ENCODE measurements at regions not wholly inside any gene's neighbourhood (a gene's known extent, or its start where the extent isn't known, plus 50 kb on each side); places are given as distances from the start of the nearest gene placed in this dataset.

DNA sequence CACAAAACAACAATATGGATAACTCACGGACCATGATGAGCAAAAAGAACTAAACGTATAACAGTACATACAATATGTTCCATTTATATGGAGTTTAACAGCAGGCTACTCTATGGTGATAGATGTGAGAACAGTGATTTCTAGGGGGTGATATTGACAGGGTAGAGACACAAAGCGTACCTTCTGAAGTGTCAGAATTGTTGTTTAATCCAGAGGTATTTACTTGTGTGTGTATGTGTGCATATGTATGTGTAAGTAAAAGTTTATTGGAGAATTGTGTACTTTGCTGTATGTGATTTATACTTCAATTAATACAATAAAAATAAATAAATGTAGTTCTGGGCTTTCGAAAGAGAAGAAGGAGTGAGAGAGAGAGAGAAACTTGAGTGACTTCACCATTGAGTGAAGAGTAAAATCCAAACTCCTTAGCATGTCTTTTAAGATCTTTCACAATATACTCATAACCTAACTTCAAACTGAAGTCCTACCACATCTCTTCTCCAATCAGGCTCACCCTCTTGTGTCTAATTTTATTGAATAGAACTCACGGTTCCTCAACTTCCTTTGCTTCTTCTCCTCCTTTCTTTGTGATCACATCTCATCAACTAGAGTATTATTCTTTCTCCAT, 126.0 kb upstream of the KLF7 start:
- Histone ChIP-seq H3K27ac (ENCODE audit: low read depth, low read length) (no peak overlapping the region), H3K27me3 (ENCODE audit: insufficient read depth, low read length, poor library complexity, severe bottlenecking) (no peaks in the 10 kb centered on the region), H3K9me3 (ENCODE audit: low read length) (no peaks in the 10 kb centered on the region), H3K36me3 (ENCODE audit: insufficient read depth, low read length) (no peaks in the 10 kb centered on the region), H3K4me1 (ENCODE audit: insufficient read depth, low read length) (no peaks in the 10 kb centered on the region), H3K4me3 (ENCODE audit: low read length) (no peak overlapping the region)
- no peaks in the 10 kb centered on the region for H3K36me3 Mint-ChIP-seq
- CTCF ChIA-PET = no interaction called here
- H3K27me3 Mint-ChIP-seq = peaks cover 2 to 8% of the 10 kb centered on the region in 2 donors
- POLR2A ChIA-PET = no interaction called here
- peaks cover 0 to 5% (median 0%) of the 10 kb centered on the region in 5 donors for H3K9me3 Mint-ChIP-seq
- DNase-seq = no peak
- no peaks in the 10 kb centered on the region for H3K4me1 Mint-ChIP-seq
- no peak overlapping the region for H3K4me3 Mint-ChIP-seq
- H3K27ac Mint-ChIP-seq = no peak overlapping the region

DNA sequence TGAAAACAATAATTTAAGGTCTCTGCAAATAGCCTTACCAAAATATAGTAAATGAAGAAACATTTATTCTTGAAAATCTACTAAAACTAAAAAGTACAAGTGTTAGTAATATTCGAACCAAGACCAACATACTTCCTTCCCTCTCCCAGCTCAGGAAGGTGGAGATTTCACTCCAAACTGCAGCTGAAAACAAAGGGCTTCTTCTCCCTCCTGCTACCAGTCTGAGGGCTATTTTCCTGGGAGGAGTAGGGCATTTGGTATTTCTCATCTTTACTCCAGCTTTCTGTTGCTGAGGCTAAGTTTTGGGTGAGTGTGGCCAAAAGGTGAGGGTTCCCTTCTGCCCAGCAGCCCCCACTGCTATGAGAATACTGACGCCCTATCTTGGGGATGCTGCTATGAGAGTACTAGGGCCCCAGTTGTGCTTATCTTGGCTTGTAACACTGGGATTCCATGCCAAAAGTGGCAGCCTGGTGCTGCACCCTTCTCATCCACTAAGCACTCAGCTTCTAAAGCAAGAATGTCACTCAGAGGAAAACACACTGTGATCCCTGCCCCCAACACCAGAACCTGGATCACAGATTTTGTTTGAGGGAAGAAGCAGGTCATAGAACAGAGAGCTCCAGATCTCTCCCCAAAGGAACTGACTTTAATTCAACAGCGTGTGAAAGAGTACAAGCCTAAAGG, 130.7 kb upstream of the KLF7 start:
- Mint-ChIP-seq H3K4me3 (no peak overlapping the region), H3K4me1 (no peaks in the 10 kb centered on the region), H3K9me3 (peaks cover 0 to 10% (median 2%) of the 10 kb centered on the region in 5 donors), H3K36me3 (peaks cover 0 to 3% (median 0%) of the 10 kb centered on the region in 3 donors), H3K27ac (no peak overlapping the region), H3K27me3 (peaks cover 7 to 19% of the 10 kb centered on the region in 2 donors)
- H3K36me3 ChIP-seq (ENCODE audit: insufficient read depth, low read length) = no peaks in the 10 kb centered on the region
- POLR2A ChIA-PET = no interaction called here
- H3K4me1 ChIP-seq (ENCODE audit: insufficient read depth, low read length) = no peaks in the 10 kb centered on the region
- H3K4me3 ChIP-seq (ENCODE audit: low read length) = no peak overlapping the region
- H3K27me3 ChIP-seq (ENCODE audit: insufficient read depth, low read length, poor library complexity, severe bottlenecking) = no peaks in the 10 kb centered on the region
- no peak for DNase-seq
- no peaks in the 10 kb centered on the region for H3K9me3 ChIP-seq (ENCODE audit: low read length)
- H3K27ac ChIP-seq (ENCODE audit: low read depth, low read length) = no peak overlapping the region
- CTCF ChIA-PET = no interaction called here

DNA sequence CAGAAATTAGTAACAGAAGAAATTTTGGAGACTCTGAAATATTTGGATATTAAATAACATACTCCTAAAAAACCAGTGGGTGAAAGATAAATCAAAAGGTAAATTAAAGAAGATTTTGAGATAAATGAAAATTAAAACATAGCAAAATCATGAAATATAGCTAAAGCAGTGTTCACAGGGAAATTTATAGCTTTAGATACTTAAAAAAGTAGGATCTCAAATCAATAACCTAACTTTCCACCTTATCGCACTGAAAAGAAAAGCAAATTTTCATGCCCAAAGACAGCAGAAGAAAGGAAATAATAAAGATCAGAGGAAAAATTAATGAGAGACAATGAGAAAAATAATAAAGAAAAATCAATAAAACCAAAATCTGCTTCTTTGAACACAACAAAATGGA, 135.1 kb upstream of the KLF7 start:
- Mint-ChIP-seq H3K27ac (no peak overlapping the region), H3K36me3 (peaks cover 0 to 3% (median 0%) of the 10 kb centered on the region in 3 donors), H3K9me3 (peaks cover 0 to 7% (median 2%) of the 10 kb centered on the region in 5 donors), H3K4me1 (no peaks in the 10 kb centered on the region), H3K27me3 (peaks cover 7 to 23% of the 10 kb centered on the region in 2 donors), H3K4me3 (no peak overlapping the region)
- no peak overlapping the region for H3K27ac ChIP-seq (ENCODE audit: low read depth, low read length)
- H3K36me3 ChIP-seq (ENCODE audit: insufficient read depth, low read length) = no peaks in the 10 kb centered on the region
- no peak for DNase-seq
- H3K9me3 ChIP-seq (ENCODE audit: low read length) = no peaks in the 10 kb centered on the region
- no peak overlapping the region for H3K4me3 ChIP-seq (ENCODE audit: low read length)
- POLR2A ChIA-PET = no interaction called here
- no peaks in the 10 kb centered on the region for H3K27me3 ChIP-seq (ENCODE audit: insufficient read depth, low read length, poor library complexity, severe bottlenecking)
- CTCF ChIA-PET = no interaction called here
- no peaks in the 10 kb centered on the region for H3K4me1 ChIP-seq (ENCODE audit: insufficient read depth, low read length)

DNA sequence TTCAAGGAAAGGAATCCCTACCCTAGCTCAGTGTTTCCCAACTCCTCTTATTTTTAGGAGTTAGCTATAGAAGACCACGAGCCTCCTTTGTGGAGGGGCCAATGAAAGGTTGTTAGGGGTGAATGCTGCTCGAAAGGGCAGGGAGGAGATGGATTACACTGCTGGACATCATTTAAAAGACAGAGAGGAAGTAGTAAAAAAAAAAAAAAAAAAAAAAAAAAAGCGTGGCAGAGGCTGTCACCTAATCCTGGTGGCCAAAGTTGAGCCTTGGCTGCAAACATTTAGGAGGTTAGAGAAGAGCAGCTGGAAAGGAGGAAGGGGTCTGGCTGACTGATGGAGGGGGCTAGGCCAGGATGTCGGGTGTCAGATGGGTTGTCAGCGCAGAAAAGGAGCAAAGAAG, 139.0 kb upstream of the KLF7 start:
- peaks cover 5 to 9% of the 10 kb centered on the region in 2 donors for H3K27me3 Mint-ChIP-seq
- no peak for DNase-seq
- Histone ChIP-seq H3K27me3 (ENCODE audit: insufficient read depth, low read length, poor library complexity, severe bottlenecking) (no peaks in the 10 kb centered on the region), H3K4me1 (ENCODE audit: insufficient read depth, low read length) (peaks cover 7% of the 10 kb centered on the region), H3K4me3 (ENCODE audit: low read length) (no peak overlapping the region), H3K9me3 (ENCODE audit: low read length) (no peaks in the 10 kb centered on the region), H3K36me3 (ENCODE audit: insufficient read depth, low read length) (no peaks in the 10 kb centered on the region), H3K27ac (ENCODE audit: low read depth, low read length) (no peak overlapping the region)
- H3K27ac Mint-ChIP-seq = no peak overlapping the region
- peaks cover 0 to 6% (median 2%) of the 10 kb centered on the region in 5 donors for H3K9me3 Mint-ChIP-seq
- peaks cover 2 to 10% (median 7%) of the 10 kb centered on the region in 3 donors for H3K4me1 Mint-ChIP-seq
- ChIA-PET POLR2A (no interaction called here), CTCF (interaction anchor here (0.6 kb wide), 1 partner anchor 389 kb away, joined by 3 read pairs; no protein-coding TSS in a partner anchor)
- no peaks in the 10 kb centered on the region for H3K36me3 Mint-ChIP-seq
- no peak overlapping the region for H3K4me3 Mint-ChIP-seq

DNA sequence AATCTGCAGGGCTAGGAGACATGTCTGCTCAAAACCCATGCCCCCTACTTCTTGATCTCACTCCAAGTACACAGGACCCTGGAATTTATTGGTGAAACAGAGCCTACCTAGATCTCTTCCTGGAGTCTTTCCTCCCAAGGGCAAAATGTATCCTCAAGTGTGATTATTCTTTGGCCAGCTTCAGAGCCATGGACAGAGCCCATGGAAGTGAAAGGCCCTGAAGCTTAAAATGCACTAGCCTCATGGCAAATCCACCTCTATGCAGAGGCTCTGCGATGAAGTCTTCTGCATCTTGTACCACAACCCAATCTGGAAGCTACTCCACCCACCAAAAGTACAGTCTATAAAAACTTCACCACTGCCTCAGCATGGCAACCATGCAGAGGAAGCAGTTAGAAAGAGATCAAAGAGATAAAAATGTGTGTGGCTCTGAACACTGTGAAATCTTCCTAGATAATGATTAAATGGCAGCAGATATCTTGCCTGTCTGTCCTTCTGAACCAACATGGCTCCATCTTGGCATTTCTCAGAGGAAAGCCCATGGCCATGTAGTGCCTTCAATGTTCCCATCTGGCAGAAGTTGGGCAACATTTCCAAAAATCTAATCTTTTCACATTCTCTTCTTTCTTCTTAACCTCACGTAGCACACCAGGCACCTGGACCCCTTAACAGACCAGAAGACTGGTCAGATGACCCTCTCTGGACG, 142.9 kb upstream of the KLF7 start:
- H3K4me3 Mint-ChIP-seq = no peak overlapping the region
- Histone ChIP-seq H3K27ac (ENCODE audit: low read depth, low read length) (no peak overlapping the region), H3K27me3 (ENCODE audit: insufficient read depth, low read length, poor library complexity, severe bottlenecking) (no peaks in the 10 kb centered on the region), H3K4me3 (ENCODE audit: low read length) (no peak overlapping the region), H3K36me3 (ENCODE audit: insufficient read depth, low read length) (no peaks in the 10 kb centered on the region), H3K9me3 (ENCODE audit: low read length) (no peaks in the 10 kb centered on the region), H3K4me1 (ENCODE audit: insufficient read depth, low read length) (peaks cover 7% of the 10 kb centered on the region)
- H3K36me3 Mint-ChIP-seq = no peaks in the 10 kb centered on the region
- H3K27me3 Mint-ChIP-seq = peaks cover 4% of the 10 kb centered on the region in 2 donors
- ChIA-PET CTCF (no interaction called here), POLR2A (no interaction called here)
- H3K27ac Mint-ChIP-seq = no peak overlapping the region
- H3K9me3 Mint-ChIP-seq = no peaks in the 10 kb centered on the region
- H3K4me1 Mint-ChIP-seq = peaks cover 2 to 10% (median 7%) of the 10 kb centered on the region in 3 donors
- DNase-seq = no peak

DNA sequence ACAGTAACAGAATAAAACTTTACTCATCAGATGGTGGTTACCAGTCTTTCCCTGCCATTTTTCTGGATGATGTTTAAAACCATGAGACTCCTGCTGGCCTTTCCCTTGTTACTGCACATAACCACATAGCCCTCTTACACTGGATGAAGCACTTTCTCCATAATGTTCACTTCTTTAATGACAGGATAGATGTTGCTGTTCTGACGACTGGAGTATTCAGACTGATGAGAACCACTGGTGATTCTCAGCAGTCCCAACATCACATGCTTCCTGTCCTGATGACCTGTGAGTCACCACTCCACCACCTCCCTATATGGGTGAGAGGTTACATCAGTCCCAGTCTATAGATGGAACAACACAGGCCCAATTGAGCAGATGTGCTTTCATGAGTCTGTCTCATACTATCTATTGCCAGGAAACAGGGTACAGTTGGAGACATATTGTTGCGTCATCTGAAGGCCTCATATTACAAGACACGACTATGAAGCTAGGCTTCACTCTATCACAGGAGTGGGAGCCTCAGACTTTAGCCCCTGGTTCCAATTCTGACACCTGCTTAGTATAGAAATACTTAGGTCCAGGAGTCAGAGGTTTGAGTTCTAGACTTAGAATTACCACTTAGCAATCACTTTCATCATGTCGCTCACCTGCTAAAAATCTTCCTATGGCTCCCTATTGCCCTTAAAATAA, 145.7 kb upstream of the KLF7 start:
- H3K4me3 Mint-ChIP-seq = no peak overlapping the region
- no peaks in the 10 kb centered on the region for H3K9me3 ChIP-seq (ENCODE audit: low read length)
- H3K4me1 ChIP-seq (ENCODE audit: insufficient read depth, low read length) = peaks cover 7% of the 10 kb centered on the region
- no peaks in the 10 kb centered on the region for H3K36me3 Mint-ChIP-seq
- ChIA-PET CTCF (no interaction called here), POLR2A (no interaction called here)
- no peaks in the 10 kb centered on the region for H3K27me3 ChIP-seq (ENCODE audit: insufficient read depth, low read length, poor library complexity, severe bottlenecking)
- H3K9me3 Mint-ChIP-seq = no peaks in the 10 kb centered on the region
- H3K27ac Mint-ChIP-seq = no peak overlapping the region
- no peak overlapping the region for H3K27ac ChIP-seq (ENCODE audit: low read depth, low read length)
- no peak for DNase-seq
- no peak overlapping the region for H3K4me3 ChIP-seq (ENCODE audit: low read length)
- peaks cover 2 to 10% (median 7%) of the 10 kb centered on the region in 3 donors for H3K4me1 Mint-ChIP-seq
- H3K27me3 Mint-ChIP-seq = peaks cover 0 to 5% of the 10 kb centered on the region in 2 donors
- no peaks in the 10 kb centered on the region for H3K36me3 ChIP-seq (ENCODE audit: insufficient read depth, low read length)

DNA sequence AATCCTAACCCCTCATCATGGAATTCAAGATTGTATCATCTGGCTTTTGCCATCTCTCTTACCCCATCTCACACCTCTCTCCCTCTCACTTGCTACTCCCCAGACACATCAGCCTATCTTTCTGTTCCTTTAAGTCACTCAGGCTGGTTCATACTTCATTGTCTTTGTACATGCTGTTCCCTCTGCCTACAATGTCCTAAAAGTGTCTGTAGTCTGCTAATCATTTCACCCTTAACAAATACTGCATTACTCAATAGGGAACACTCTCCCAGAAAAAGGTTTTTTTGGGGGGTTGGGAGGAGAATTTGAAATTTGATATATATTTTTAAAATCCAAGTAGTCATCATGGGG, 146.2 kb upstream of the KLF7 start:
- Mint-ChIP-seq H3K36me3 (no peaks in the 10 kb centered on the region), H3K4me3 (no peak overlapping the region), H3K27me3 (peaks cover 5% of the 10 kb centered on the region in 2 donors), H3K9me3 (no peaks in the 10 kb centered on the region), H3K4me1 (peaks cover 2 to 10% (median 7%) of the 10 kb centered on the region in 3 donors), H3K27ac (no peak overlapping the region)
- Histone ChIP-seq H3K27me3 (ENCODE audit: insufficient read depth, low read length, poor library complexity, severe bottlenecking) (no peaks in the 10 kb centered on the region), H3K36me3 (ENCODE audit: insufficient read depth, low read length) (no peaks in the 10 kb centered on the region), H3K4me3 (ENCODE audit: low read length) (no peak overlapping the region), H3K9me3 (ENCODE audit: low read length) (no peaks in the 10 kb centered on the region), H3K4me1 (ENCODE audit: insufficient read depth, low read length) (peaks cover 7% of the 10 kb centered on the region), H3K27ac (ENCODE audit: low read depth, low read length) (no peak overlapping the region)
- ChIA-PET CTCF (no interaction called here), POLR2A (no interaction called here)
- no peak for DNase-seq

DNA sequence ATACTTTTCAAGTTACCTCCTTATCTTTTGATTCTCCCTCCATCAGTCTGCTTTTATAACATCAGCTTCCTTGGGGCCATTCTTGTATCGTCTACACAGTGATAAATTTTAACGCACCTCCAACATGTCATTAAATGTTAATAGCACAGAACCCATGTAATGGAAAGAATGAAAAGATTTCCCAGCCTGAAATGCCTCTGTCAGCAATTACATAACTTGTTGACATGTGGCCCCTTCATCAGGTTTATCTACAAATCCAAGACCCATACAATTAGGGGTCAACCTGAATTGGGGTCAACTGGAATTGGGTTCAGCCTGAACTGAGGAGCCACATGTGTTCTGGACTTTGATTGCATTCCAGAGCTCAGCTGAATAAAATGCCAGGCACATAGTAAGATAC, 148.2 kb upstream of the KLF7 start:
- CTCF ChIA-PET = no interaction called here
- Mint-ChIP-seq H3K27me3 (peaks cover 5 to 19% of the 10 kb centered on the region in 2 donors), H3K9me3 (no peaks in the 10 kb centered on the region), H3K4me3 (no peak overlapping the region), H3K27ac (no peak overlapping the region), H3K4me1 (peaks cover 0 to 1% (median 0%) of the 10 kb centered on the region in 3 donors), H3K36me3 (peaks cover 0 to 8% (median 0%) of the 10 kb centered on the region in 3 donors)
- no peaks in the 10 kb centered on the region for H3K27me3 ChIP-seq (ENCODE audit: insufficient read depth, low read length, poor library complexity, severe bottlenecking)
- no peaks in the 10 kb centered on the region for H3K36me3 ChIP-seq (ENCODE audit: insufficient read depth, low read length)
- POLR2A ChIA-PET = no interaction called here
- H3K4me1 ChIP-seq (ENCODE audit: insufficient read depth, low read length) = peaks cover under 1% of the 10 kb centered on the region
- no peaks in the 10 kb centered on the region for H3K9me3 ChIP-seq (ENCODE audit: low read length)
- H3K4me3 ChIP-seq (ENCODE audit: low read length) = no peak overlapping the region
- no peak for DNase-seq
- H3K27ac ChIP-seq (ENCODE audit: low read depth, low read length) = no peak overlapping the region

Measured in CD8-positive, alpha-beta memory T cell (primary cell).